LNCAP (cell line): ENCODE measurements at regions not wholly inside any gene's neighbourhood (a gene's known extent, or its start where the extent isn't known, plus 50 kb on each side); places are given as distances from the start of the nearest gene placed in this dataset.

Source experiments
- CTCF ChIP-seq: fragments of 450-650 bp; IDR thresholded peaks from 2 replicates; pipeline ENCODE4 v1.5.1; 2017; ENCODE audit warnings: mild to moderate bottlenecking

- TF ChIP-seq CTCF: no peak
These were observed 200.1 kb upstream of the DTNA start for GRCh38 chr18:34509879-34510586.

- TF ChIP-seq CTCF: no peak
These were observed 199.2 kb upstream of the DTNA start for GRCh38 chr18:34510926-34511325.

GRCh38 chr18:34511435-34511834 lies 198.7 kb upstream of the DTNA start:
- no peak for TF ChIP-seq CTCF

- TF ChIP-seq CTCF: no peak
These were observed 198.2 kb upstream of the DTNA start for GRCh38 chr18:34511879-34512278.

GRCh38 chr18:34514238-34514637 lies 195.9 kb upstream of the DTNA start:
- TF ChIP-seq CTCF: no peak

- TF ChIP-seq CTCF: no peak
These were observed 195.1 kb upstream of the DTNA start for GRCh38 chr18:34514957-34515356.

GRCh38 chr18:34521040-34521439 lies 189.1 kb upstream of the DTNA start:
- TF ChIP-seq CTCF: no peak

- no peak for TF ChIP-seq CTCF
These were observed 187.5 kb upstream of the DTNA start for GRCh38 chr18:34522603-34523002.
